CD4-positive, alpha-beta T cell (primary cell): ENCODE measurements at regions not wholly inside any gene's neighbourhood (a gene's known extent, or its start where the extent isn't known, plus 50 kb on each side); places are given as distances from the start of the nearest gene placed in this dataset.

ENCODE experiments used
- ATAC-seq: fragments of 200-7000 bp; cut with Tn5 transposase; one replicate; pipeline ENCODE4 v1.10.0; 2022; ENCODE audit warnings: mild to moderate bottlenecking; ENCODE audit not compliant: poor library complexity
- CTCF ChIA-PET: fragments of 350-600 bp; sonication (Branson Sonifier 250); formaldehyde crosslinking; loops from one replicate; lab custom pipeline; 2021; ENCODE audit warnings: antibody characterized with exemption, inconsistent platforms; lab: Charles Lee
- POLR2A ChIA-PET: fragments of 350-600 bp; sonication (Branson Sonifier 250); formaldehyde crosslinking; loops from one replicate; lab custom pipeline; 2021; ENCODE audit warnings: antibody characterized with exemption, inconsistent platforms; lab: Charles Lee
- DNase-seq, 14 experiments: peaks; one replicate each; pipeline ENCODE4 v3.0.0-alpha.2; 2013 to 2020; ENCODE audit warnings: mixed read lengths in 2 of 14
- H3K27ac ChIP-seq, 2 donors: one replicate each; pipeline versions ENCODE4 v1.5.1 to v1.7.0; 2013; ENCODE audit warnings: low read length in 2 of 2, low read depth in 1 of 2, mild to moderate bottlenecking in 1 of 2
- H3K27me3 ChIP-seq, 2 experiments: 1 replicate in 1 of 2; 2 replicates in 1 of 2; pipeline versions ENCODE4 v1.6.1 to v1.7.0; 2013; ENCODE audit warnings: low read length in 2 of 2, control low read depth in 1 of 2, mild to moderate bottlenecking in 1 of 2, moderate library complexity in 1 of 2; ENCODE audit not compliant: insufficient read depth in 2 of 2, control insufficient read depth in 1 of 2
- H3K36me3 ChIP-seq: one replicate; pipeline ENCODE4 v1.6.1; 2013; ENCODE audit warnings: low read length, control low read depth; ENCODE audit not compliant: insufficient read depth
- H3K4me1 ChIP-seq: one replicate; pipeline ENCODE4 v1.6.1; 2013; ENCODE audit warnings: low read length, control low read depth; ENCODE audit not compliant: insufficient read depth
- H3K4me3 ChIP-seq: one replicate; pipeline ENCODE4 v1.5.1; 2013; ENCODE audit warnings: mild to moderate bottlenecking, low read length, moderate library complexity
- H3K9me3 ChIP-seq, 2 experiments: 1 replicate in 1 of 2; 2 replicates in 1 of 2; pipeline versions ENCODE4 v1.6.1 to v1.7.0; 2013; ENCODE audit warnings: low read length in 2 of 2, mild to moderate bottlenecking in 2 of 2, control low read depth in 1 of 2, moderate library complexity in 1 of 2; ENCODE audit not compliant: control insufficient read depth in 1 of 2, insufficient read depth in 1 of 2
- H3K27ac Mint-ChIP-seq: one replicate; pipeline ENCODE4 v1.8.0; 2020; ENCODE audit warnings: mixed read lengths
- H3K27me3 Mint-ChIP-seq: one replicate; pipeline ENCODE4 v1.8.0; 2021; ENCODE audit warnings: mixed read lengths
- H3K36me3 Mint-ChIP-seq: one replicate; pipeline ENCODE4 v1.8.0; 2021; ENCODE audit warnings: low read depth, mixed read lengths
- H3K4me1 Mint-ChIP-seq: one replicate; pipeline ENCODE4 v1.8.0; 2021; ENCODE audit warnings: low read depth, mixed read lengths
- H3K4me3 Mint-ChIP-seq: one replicate; pipeline ENCODE4 v1.8.0; 2020; ENCODE audit warnings: mild to moderate bottlenecking, mixed read lengths
- H3K9me3 Mint-ChIP-seq: one replicate; pipeline ENCODE4 v1.8.0; 2020; ENCODE audit warnings: mixed read lengths
- CTCF ChIP-seq: fragments of 200-600 bp; IDR thresholded peaks from one replicate; pipeline ENCODE4 v1.8.0; 2022; ENCODE audit warnings: antibody characterized with exemption, mild to moderate bottlenecking
- intact Hi-C, 2 experiments: fragments of 100-400 bp; cut with DNase I in 1 of 2; cut with micrococcal nuclease in 1 of 2; formaldehyde crosslinking; loops; one replicate each; pipeline versions ENCODE4 v1.15.1 to v1.9.0; 2023 to 2025; cut with DNase I, micrococcal nuclease

- Mint-ChIP-seq H3K36me3 (no peaks in the 10 kb centered on the region), H3K27me3 (peaks cover 4% of the 10 kb centered on the region), H3K9me3 (no peaks in the 10 kb centered on the region), H3K4me1 (peaks cover 11% of the 10 kb centered on the region), H3K27ac (no peak overlapping the region), H3K4me3 (no peak overlapping the region)
- Histone ChIP-seq H3K9me3 (no peaks in the 10 kb centered on the region), H3K4me1 (peaks cover 5% of the 10 kb centered on the region), H3K27ac (no peak overlapping the region), H3K36me3 (no peaks in the 10 kb centered on the region), H3K4me3 (no peak overlapping the region), H3K27me3 (peaks cover 2 to 8% of the 10 kb centered on the region in 2 experiments)
- no peak for TF ChIP-seq CTCF
- ATAC-seq, result no peak
- CTCF ChIA-PET, result no interaction called here
- POLR2A ChIA-PET, result no interaction called here
- intact Hi-C loops, result no loop called here
- DNase-seq, result no peak
These were observed 98.4 kb downstream of the SNX5 start for GRCh38 chr20:17870086-17870740.

- no peak overlapping the region for H3K4me3 Mint-ChIP-seq
- intact Hi-C loops, result no loop called here
- no peak for TF ChIP-seq CTCF
- no peaks in the 10 kb centered on the region for H3K9me3 Mint-ChIP-seq
- H3K36me3 Mint-ChIP-seq, result no peaks in the 10 kb centered on the region
- DNase-seq (no peak), ATAC-seq (no peak)
- H3K27ac ChIP-seq, result no peak overlapping the region
- H3K36me3 ChIP-seq, result no peaks in the 10 kb centered on the region
- peaks cover 2 to 8% of the 10 kb centered on the region in 2 experiments for H3K27me3 ChIP-seq
- CTCF ChIA-PET, result no interaction called here
- no peaks in the 10 kb centered on the region for H3K9me3 ChIP-seq
- POLR2A ChIA-PET, result no interaction called here
- H3K4me1 ChIP-seq, result peaks cover 5% of the 10 kb centered on the region
- H3K27me3 Mint-ChIP-seq, result peaks cover 4% of the 10 kb centered on the region
- peaks cover 11% of the 10 kb centered on the region for H3K4me1 Mint-ChIP-seq
- no peak overlapping the region for H3K27ac Mint-ChIP-seq
- H3K4me3 ChIP-seq, result no peak overlapping the region
These were observed 99.1 kb downstream of the SNX5 start for GRCh38 chr20:17869295-17869994.

GRCh38 chr20:17868700-17869231, 99.8 kb downstream of the SNX5 start:
- intact Hi-C loops, result no loop called here
- no peak for DNase-seq
- no peak overlapping the region for H3K4me3 ChIP-seq
- CTCF ChIA-PET, result no interaction called here
- Mint-ChIP-seq H3K27me3 (peaks cover 4% of the 10 kb centered on the region), H3K4me1 (peaks cover 11% of the 10 kb centered on the region), H3K9me3 (no peaks in the 10 kb centered on the region), H3K36me3 (no peaks in the 10 kb centered on the region), H3K27ac (no peak overlapping the region), H3K4me3 (no peak overlapping the region)
- H3K27me3 ChIP-seq, result peaks cover 2 to 8% of the 10 kb centered on the region in 2 experiments
- no peaks in the 10 kb centered on the region for H3K9me3 ChIP-seq
- ATAC-seq, result no peak
- peaks cover 5% of the 10 kb centered on the region for H3K4me1 ChIP-seq
- POLR2A ChIA-PET, result no interaction called here
- H3K27ac ChIP-seq, result no peak overlapping the region
- H3K36me3 ChIP-seq, result no peaks in the 10 kb centered on the region
- TF ChIP-seq CTCF, result no peak
